ENCODE measurements at regions not wholly inside any gene's neighbourhood (a gene's known extent, or its start where the extent isn't known, plus 50 kb on each side); places are given as distances from the start of the nearest gene placed in this dataset.

DNA sequence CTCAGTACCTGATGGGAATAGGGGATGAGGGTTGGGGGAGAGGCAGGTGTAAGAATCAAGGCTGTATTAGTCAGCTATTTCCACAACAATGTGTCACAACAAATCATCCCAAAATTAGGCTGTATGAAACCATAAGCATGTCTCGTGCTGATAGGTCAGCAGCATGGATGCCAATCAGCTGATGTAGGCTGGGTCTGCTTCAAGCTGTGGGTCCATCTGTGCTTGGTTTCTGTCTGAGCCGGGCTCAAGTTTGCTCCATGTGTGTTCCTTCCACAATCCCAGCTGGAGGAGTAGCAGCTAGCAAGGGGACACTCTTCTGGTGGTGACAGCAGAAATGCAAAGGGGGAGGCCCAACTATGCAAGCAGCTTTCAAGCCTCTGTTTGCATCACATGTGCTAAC, 97.9 kb upstream of the ZNF746 start:
- no peaks in the 10 kb centered on the region for H3K9me3 ChIP-seq (ENCODE audit: insufficient read depth, low read depth)
- peaks cover 11% of the 10 kb centered on the region; the same call in 1 of the 2 replicates for H4K20me1 ChIP-seq (ENCODE audit: insufficient read depth)
- no peak overlapping the region for H3K4me2 ChIP-seq
- no peaks in the 10 kb centered on the region for H3K27me3 ChIP-seq (ENCODE audit: insufficient read depth, low read depth)
- no TSS peak for BruUV-seq (replicated peaks)
- DNase-seq = no peak
- CTCF ChIA-PET = no interaction called here
- H2AFZ ChIP-seq = no peak overlapping the region
- no peak overlapping the region for H3K27ac ChIP-seq
- H3K36me3 ChIP-seq (ENCODE audit: low read depth) = peaks cover 11% of the 10 kb centered on the region; the same call in 1 of the 2 replicates
- TF ChIP-seq, protein P1, sequence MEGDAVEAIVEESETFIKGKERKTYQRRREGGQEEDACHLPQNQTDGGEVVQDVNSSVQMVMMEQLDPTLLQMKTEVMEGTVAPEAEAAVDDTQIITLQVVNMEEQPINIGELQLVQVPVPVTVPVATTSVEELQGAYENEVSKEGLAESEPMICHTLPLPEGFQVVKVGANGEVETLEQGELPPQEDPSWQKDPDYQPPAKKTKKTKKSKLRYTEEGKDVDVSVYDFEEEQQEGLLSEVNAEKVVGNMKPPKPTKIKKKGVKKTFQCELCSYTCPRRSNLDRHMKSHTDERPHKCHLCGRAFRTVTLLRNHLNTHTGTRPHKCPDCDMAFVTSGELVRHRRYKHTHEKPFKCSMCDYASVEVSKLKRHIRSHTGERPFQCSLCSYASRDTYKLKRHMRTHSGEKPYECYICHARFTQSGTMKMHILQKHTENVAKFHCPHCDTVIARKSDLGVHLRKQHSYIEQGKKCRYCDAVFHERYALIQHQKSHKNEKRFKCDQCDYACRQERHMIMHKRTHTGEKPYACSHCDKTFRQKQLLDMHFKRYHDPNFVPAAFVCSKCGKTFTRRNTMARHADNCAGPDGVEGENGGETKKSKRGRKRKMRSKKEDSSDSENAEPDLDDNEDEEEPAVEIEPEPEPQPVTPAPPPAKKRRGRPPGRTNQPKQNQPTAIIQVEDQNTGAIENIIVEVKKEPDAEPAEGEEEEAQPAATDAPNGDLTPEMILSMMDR (conservative IDR thresholded peaks at IDR 0.05) = no peak
- TF ChIP-seq EZH2 (IDR thresholded peaks at IDR 0.05; ENCODE audit: low read depth) = no peak
- H3K4me3 ChIP-seq = no peak overlapping the region
- H3F3A ChIP-seq (ENCODE audit: insufficient read depth, low read depth) = peaks cover 11% of the 10 kb centered on the region; the same call in 1 of the 2 replicates
- POLR2A ChIA-PET (ENCODE audit: unreplicated experiment) = no interaction called here
- no peaks in the 10 kb centered on the region for H3K79me2 ChIP-seq (ENCODE audit: low read depth)
- no peaks in the 10 kb centered on the region for H3K4me1 ChIP-seq (replicated peaks; ENCODE audit: insufficient read depth)
- intact Hi-C loops (cut with micrococcal nuclease; ENCODE audit: unreplicated experiment) = loop anchor here (10.0 kb wide), 1 partner anchor 101 kb away; the partner anchor contains the start of gene ZNF746
- H3K9me2 ChIP-seq (ENCODE audit: insufficient read depth) = no peaks in the 10 kb centered on the region

DNA sequence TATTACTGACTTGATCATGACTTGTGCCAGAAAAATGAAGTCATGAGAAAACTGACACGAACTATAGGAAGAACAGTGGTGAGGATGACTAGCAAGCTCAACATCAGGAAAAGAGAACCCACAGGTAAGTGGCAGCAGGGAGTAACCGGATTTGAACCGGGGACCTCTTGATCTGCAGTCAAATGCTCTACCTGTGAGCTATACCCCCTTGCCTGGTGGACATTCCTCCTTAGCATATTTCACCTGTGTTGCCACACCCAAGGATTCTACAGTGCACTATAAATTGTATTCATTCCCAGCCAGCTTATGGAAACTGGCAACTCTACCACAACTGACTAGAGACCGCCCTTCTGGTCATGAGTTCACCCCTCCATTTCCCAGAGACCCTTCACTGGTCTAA, 97.5 kb upstream of the ZNF746 start:
- no peak for TF ChIP-seq EZH2 (IDR thresholded peaks at IDR 0.05; ENCODE audit: low read depth)
- TF ChIP-seq, protein P1 (conservative IDR thresholded peaks at IDR 0.05) = no peak
- H4K20me1 ChIP-seq (ENCODE audit: insufficient read depth) = peaks cover 15% of the 10 kb centered on the region; the same call in 1 of the 2 replicates
- no peak overlapping the region for H3K4me3 ChIP-seq
- peaks cover 8% of the 10 kb centered on the region; the same call in 1 of the 2 replicates for H3K36me3 ChIP-seq (ENCODE audit: low read depth)
- no peaks in the 10 kb centered on the region for H3K27me3 ChIP-seq (ENCODE audit: insufficient read depth, low read depth)
- no TSS peak for BruUV-seq (replicated peaks)
- H3K9me3 ChIP-seq (ENCODE audit: insufficient read depth, low read depth) = no peaks in the 10 kb centered on the region
- no peaks in the 10 kb centered on the region for H3K4me1 ChIP-seq (replicated peaks; ENCODE audit: insufficient read depth)
- no peaks in the 10 kb centered on the region for H3K9me2 ChIP-seq (ENCODE audit: insufficient read depth)
- CTCF ChIA-PET = no interaction called here
- peaks cover 10% of the 10 kb centered on the region; the same call in 1 of the 2 replicates for H3F3A ChIP-seq (ENCODE audit: insufficient read depth, low read depth)
- intact Hi-C loops (cut with micrococcal nuclease; ENCODE audit: unreplicated experiment) = loop anchor here (10.0 kb wide), 1 partner anchor 100 kb away; the partner anchor contains the start of gene ZNF746
- H2AFZ ChIP-seq = no peak overlapping the region
- H3K79me2 ChIP-seq (ENCODE audit: low read depth) = no peaks in the 10 kb centered on the region
- H3K27ac ChIP-seq = no peak overlapping the region
- POLR2A ChIA-PET (ENCODE audit: unreplicated experiment) = no interaction called here
- H3K4me2 ChIP-seq = no peak overlapping the region
- no peak for DNase-seq

DNA sequence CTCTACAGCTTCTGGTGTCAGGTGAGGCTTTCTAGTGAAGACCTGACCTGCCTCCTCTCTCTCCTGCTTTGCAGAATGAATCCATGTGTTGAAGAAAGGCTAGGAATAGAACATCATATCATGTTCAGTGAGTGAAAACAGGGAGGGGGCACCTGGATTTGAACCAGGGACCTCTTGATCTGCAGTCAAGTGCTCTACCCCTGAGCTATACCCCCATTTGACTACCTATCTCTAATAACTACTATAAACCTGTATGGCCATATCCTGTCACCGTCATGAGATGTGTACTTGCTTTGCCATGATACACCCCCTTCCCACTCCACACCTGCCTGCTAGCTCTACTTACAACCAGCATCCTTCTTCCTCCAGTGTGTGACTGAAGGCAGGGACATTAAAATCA, 91.3 kb upstream of the ZNF746 start:
- no peaks in the 10 kb centered on the region for H3K27me3 ChIP-seq (ENCODE audit: insufficient read depth, low read depth)
- no peak overlapping the region for H3K4me3 ChIP-seq
- H3K4me1 ChIP-seq (replicated peaks; ENCODE audit: insufficient read depth) = no peaks in the 10 kb centered on the region
- no TSS peak for BruUV-seq (replicated peaks)
- H4K20me1 ChIP-seq (ENCODE audit: insufficient read depth) = 0 out of 2 replicates have a peak, but pooled peaks cover 4% of the 10 kb centered on the region
- H3K79me2 ChIP-seq (ENCODE audit: low read depth) = no peaks in the 10 kb centered on the region
- CTCF ChIA-PET = no interaction called here
- POLR2A ChIA-PET (ENCODE audit: unreplicated experiment) = no interaction called here
- no peak overlapping the region for H2AFZ ChIP-seq
- H3K9me2 ChIP-seq (ENCODE audit: insufficient read depth) = no peaks in the 10 kb centered on the region
- no peaks in the 10 kb centered on the region for H3K9me3 ChIP-seq (ENCODE audit: insufficient read depth, low read depth)
- intact Hi-C loops (cut with micrococcal nuclease; ENCODE audit: unreplicated experiment) = no loop called here
- no peaks in the 10 kb centered on the region for H3F3A ChIP-seq (ENCODE audit: insufficient read depth, low read depth)
- peaks cover 24% of the 10 kb centered on the region for H3K36me3 ChIP-seq (ENCODE audit: low read depth)
- TF ChIP-seq, protein P1 (conservative IDR thresholded peaks at IDR 0.05) = no peak
- no peak for TF ChIP-seq EZH2 (IDR thresholded peaks at IDR 0.05; ENCODE audit: low read depth)
- no peak for DNase-seq
- H3K4me2 ChIP-seq = no peak overlapping the region
- H3K27ac ChIP-seq = no peak overlapping the region
